IMR-90 (cell line): ENCODE measurements at regions not wholly inside any gene's neighbourhood (a gene's known extent, or its start where the extent isn't known, plus 50 kb on each side); places are given as distances from the start of the nearest gene placed in this dataset.

ENCODE experiments used
- ATAC-seq: fragments of 200-7000 bp; cut with Tn5 transposase; 2 replicates; pipeline ENCODE4 v1.9.1; 2020; ENCODE audit warnings: low read depth, mild to moderate bottlenecking, moderate library complexity
- BruUV-seq: library from RNA; stranded (reverse); fragments of 400-500 nt; replicated peaks from 2 replicates; lab custom pipeline; 2021; lab: Mats Ljungman, UMichigan
- CTCF ChIA-PET: fragments of 300-600 bp; formaldehyde crosslinking; extraction: SDS; loops from one replicate; lab custom pipeline; 2021; ENCODE audit warnings: antibody characterized with exemption; lab: Yijun Ruan, JAX
- POLR2A ChIA-PET: fragments of 300-600 bp; sonication (Branson Sonifier 250); formaldehyde crosslinking; loops from one replicate; lab custom pipeline; 2022; ENCODE audit warnings: antibody characterized with exemption; ENCODE audit not compliant: unreplicated experiment; lab: Charles Lee
- DNase-seq: peaks from one replicate; pipeline ENCODE4 v3.0.0; 2013
- H2AFZ ChIP-seq: replicated peaks from 2 replicates; pipeline ENCODE3; 2013; ENCODE audit warnings: low read length, mild to moderate bottlenecking; ENCODE audit not compliant: poor library complexity
- H2AK5ac ChIP-seq: 2 replicates; pipeline ENCODE4 v1.6.1; 2013; ENCODE audit warnings: low read depth, low read length, inconsistent platforms
- H2AK9ac ChIP-seq: replicated peaks from 2 replicates; pipeline ENCODE3; 2013; ENCODE audit warnings: mild to moderate bottlenecking, low read depth, low read length, moderate library complexity; ENCODE audit not compliant: poor library complexity
- H2BK120ac ChIP-seq: 2 replicates; pipeline ENCODE4 v1.6.1; 2013; ENCODE audit warnings: low read depth, low read length, inconsistent platforms
- H2BK15ac ChIP-seq: 3 replicates; pipeline ENCODE4 v1.6.1; 2013; ENCODE audit warnings: low read depth, low read length, inconsistent platforms
- H2BK20ac ChIP-seq: 2 replicates; pipeline ENCODE4 v1.6.1; 2013; ENCODE audit warnings: low read depth, mild to moderate bottlenecking, inconsistent platforms, low read length, moderate library complexity
- H2BK5ac ChIP-seq: 2 replicates; pipeline ENCODE4 v1.6.1; 2013; ENCODE audit warnings: mild to moderate bottlenecking, low read depth, low read length, inconsistent platforms; ENCODE audit not compliant: poor library complexity, severe bottlenecking
- H3K14ac ChIP-seq: replicated peaks from 2 replicates; pipeline ENCODE4 v1.6.1; 2013; ENCODE audit warnings: low read depth, low read length, inconsistent platforms
- H3K18ac ChIP-seq: 2 replicates; pipeline ENCODE4 v1.6.1; 2013; ENCODE audit warnings: low read depth, low read length, control low read depth
- H3K23ac ChIP-seq: 2 replicates; pipeline ENCODE4 v1.6.1; 2013; ENCODE audit warnings: low read depth, low read length, inconsistent platforms
- H3K27ac ChIP-seq: 2 replicates; pipeline ENCODE4 v1.5.1; 2013; ENCODE audit warnings: mild to moderate bottlenecking, control low read depth, low read length; ENCODE audit not compliant: insufficient read depth
- H3K27me3 ChIP-seq: 2 replicates; pipeline ENCODE4 v1.6.1; 2013; ENCODE audit warnings: low read length; ENCODE audit not compliant: control insufficient read depth, insufficient read depth
- H3K36me3 ChIP-seq: 2 replicates; pipeline ENCODE4 v1.6.1; 2013; ENCODE audit warnings: low read length, mixed read lengths; ENCODE audit not compliant: control insufficient read depth, insufficient read depth
- H3K4ac ChIP-seq: 2 replicates; pipeline ENCODE4 v1.6.1; 2013; ENCODE audit warnings: low read depth, low read length, inconsistent platforms
- H3K4me1 ChIP-seq: 2 replicates; pipeline ENCODE4 v1.6.1; 2013; ENCODE audit warnings: low read length, mixed read lengths; ENCODE audit not compliant: control insufficient read depth, insufficient read depth
- H3K4me2 ChIP-seq: 2 replicates; pipeline ENCODE4 v1.6.1; 2013; ENCODE audit warnings: low read depth, mild to moderate bottlenecking, control low read depth, low read length, moderate library complexity
- H3K4me3 ChIP-seq: 2 replicates; pipeline ENCODE4 v1.5.1; 2013; ENCODE audit warnings: low read depth, mild to moderate bottlenecking, control low read depth, low read length, moderate library complexity; ENCODE audit not compliant: insufficient read depth
- H3K56ac ChIP-seq: 2 replicates; pipeline ENCODE4 v1.6.1; 2013; ENCODE audit warnings: low read length, inconsistent platforms; ENCODE audit not compliant: insufficient read depth; ENCODE audit errors: extremely low read depth
- H3K79me1 ChIP-seq, 2 experiments: 2 replicates each; pipeline ENCODE4 v1.6.1; 2013; ENCODE audit warnings: low read length in 2 of 2, inconsistent platforms in 1 of 2, low read depth in 1 of 2
- H3K9ac ChIP-seq: 2 replicates; pipeline ENCODE4 v1.6.1; 2013; ENCODE audit warnings: low read depth, low read length, control low read depth
- H3K9me1 ChIP-seq: 2 replicates; pipeline ENCODE4 v1.6.1; 2013; ENCODE audit warnings: low read length, inconsistent platforms; ENCODE audit not compliant: insufficient read depth
- H3K9me3 ChIP-seq: 2 replicates; pipeline ENCODE4 v1.6.1; 2013; ENCODE audit warnings: low read length; ENCODE audit not compliant: control insufficient read depth, insufficient read depth
- H4K20me1 ChIP-seq: 2 replicates; pipeline ENCODE4 v1.6.1; 2013; ENCODE audit warnings: low read length, inconsistent platforms; ENCODE audit not compliant: insufficient read depth
- H4K5ac ChIP-seq: 2 replicates; pipeline ENCODE4 v1.6.1; 2013; ENCODE audit warnings: mild to moderate bottlenecking, low read depth, low read length, control low read depth
- H4K8ac ChIP-seq, 2 experiments: 2 replicates each; pipeline ENCODE4 v1.6.1; 2013; ENCODE audit warnings: low read depth in 2 of 2, low read length in 2 of 2, control low read depth in 1 of 2, inconsistent platforms in 1 of 2
- H4K91ac ChIP-seq: 2 replicates; pipeline ENCODE4 v1.6.1; 2013; ENCODE audit warnings: low read depth, low read length, inconsistent platforms; ENCODE audit not compliant: insufficient read depth
- CEBPB ChIP-seq: IDR thresholded peaks from 2 replicates; pipeline ENCODE4 v1.6.1; 2012; ENCODE audit warnings: low read depth, low read length, improper control_type of control experiment
- CHD1 ChIP-seq: IDR thresholded peaks from 2 replicates; pipeline ENCODE4 v1.6.1; 2012; ENCODE audit warnings: low read depth, low read length, improper control_type of control experiment
- FOS ChIP-seq: fragments of 150-350 bp; IDR thresholded peaks from 2 replicates; pipeline ENCODE4 v1.6.1; 2016; ENCODE audit warnings: low read depth, low read length
- MAFK ChIP-seq: IDR thresholded peaks from 2 replicates; pipeline ENCODE4 v1.6.1; 2012; ENCODE audit warnings: low read depth, low read length, improper control_type of control experiment
- MAZ ChIP-seq: IDR thresholded peaks from 2 replicates; pipeline ENCODE4 v1.6.1; 2012; ENCODE audit warnings: low read depth, mild to moderate bottlenecking, low read length, improper control_type of control experiment, moderate library complexity, borderline replicate concordance
- NFE2L2 ChIP-seq: fragments of 150-350 bp; IDR thresholded peaks from 2 replicates; pipeline ENCODE4 v1.6.1; 2016; ENCODE audit warnings: low read depth, mild to moderate bottlenecking, low read length
- RAD21 ChIP-seq: IDR thresholded peaks from 2 replicates; pipeline ENCODE4 v1.6.1; 2012; ENCODE audit warnings: low read length, improper control_type of control experiment
- RCOR1 ChIP-seq: IDR thresholded peaks from 2 replicates; pipeline ENCODE4 v1.6.1; 2012; ENCODE audit warnings: mild to moderate bottlenecking, low read length, improper control_type of control experiment; ENCODE audit not compliant: insufficient replicate concordance
- RFX5 ChIP-seq: IDR thresholded peaks from 2 replicates; pipeline ENCODE4 v1.8.0; 2012; ENCODE audit warnings: low read depth, mild to moderate bottlenecking, low read length, moderate library complexity
- SMC3 ChIP-seq: fragments of 150-350 bp; IDR thresholded peaks from 2 replicates; pipeline ENCODE4 v1.6.1; 2016; ENCODE audit warnings: low read depth, mild to moderate bottlenecking, antibody characterized with exemption, low read length, moderate library complexity
- WGBS, 2 experiments: methylation state at CpG; one replicate each; pipeline versions ENCODE4 v1.1.5 to v1.1.7; 2013; ENCODE audit warnings: missing lambda C conversion rate in 2 of 2; ENCODE audit not compliant: insufficient read length in 1 of 2; ENCODE audit errors: extremely low coverage in 2 of 2; 5-methylcytosine and 5-hydroxymethylcytosine counted together
- dilution Hi-C: fragments of 300-500 bp; cut with HindIII; formaldehyde crosslinking; loops from one replicate; pipeline ENCODE4 v1.14.3; 2018; ENCODE audit warnings: low sequenced_read_pairs; ENCODE audit not compliant: unreplicated experiment
- in situ Hi-C: fragments of 300-500 bp; cut with MboI; formaldehyde crosslinking; loops from 3 replicates; pipeline ENCODE4 v1.14.3; 2019; ENCODE audit warnings: low sequenced_read_pairs, inconsistent platforms, mixed read lengths
- intact Hi-C: fragments of 100-400 bp; cut with micrococcal nuclease; formaldehyde crosslinking; loops from 2 replicates; pipeline ENCODE4 v1.10.0; 2022
- TF ChIP-seq, protein P1 (sequence below): conservative IDR thresholded peaks from 2 replicates; pipeline ENCODE4 v1.5.1; 2012; ENCODE audit warnings: mild to moderate bottlenecking, low read depth, low read length, improper control_type of control experiment
- TF ChIP-seq, protein P2 (sequence below): fragments of 150-350 bp; IDR thresholded peaks from 2 replicates; pipeline ENCODE4 v1.6.1; 2017; ENCODE audit warnings: mild to moderate bottlenecking, antibody characterized with exemption, low read length, low read depth

GRCh38 chr5:143536364-143536763, 132.9 kb upstream of the NR3C1 start:
- Histone ChIP-seq H2AK5ac (peak overlapping the region; percentile 75), H3K36me3 (no peaks in the 10 kb centered on the region), H4K5ac (peak overlapping the region; percentile 39), H3K4me3 (no peak overlapping the region), H2AK9ac (peak overlapping the region; percentile 90), H3K4me1 (peaks cover 2% of the 10 kb centered on the region), H2BK5ac (peak overlapping the region; percentile 89), H3K27ac (peak overlapping the region; percentile 69), H3K56ac (peak overlapping the region; percentile 93), H4K8ac (peak overlapping the region; percentile 82 to 95), H3K14ac (peak overlapping the region; percentile 89), H3K9me3 (peaks cover 2% of the 10 kb centered on the region), H3K23ac (peak overlapping the region; percentile 88), H3K79me1 (no peaks in the 10 kb centered on the region), H2AFZ (peak overlapping the region; percentile 86), H4K91ac (peak overlapping the region; percentile 98), H2BK20ac (peak overlapping the region; percentile 98), H4K20me1 (no peaks in the 10 kb centered on the region), H3K27me3 (no peaks in the 10 kb centered on the region), H2BK15ac (peak overlapping the region; percentile 94), H3K18ac (peak overlapping the region; percentile 81), H2BK120ac (peak overlapping the region; percentile 99), H3K4ac (peak overlapping the region; percentile 93), H3K9ac (no peak overlapping the region), H3K4me2 (no peak overlapping the region), H3K9me1 (no peaks in the 10 kb centered on the region)
- intact Hi-C loops = loop anchor here (1.0 kb wide), 1 partner anchor 289 kb away; no protein-coding TSS in a partner anchor
- TF ChIP-seq RFX5 = no peak
- peak; percentile 36; the same call in 1 of the 2 replicates for TF ChIP-seq MAZ
- TF ChIP-seq, protein P1, sequence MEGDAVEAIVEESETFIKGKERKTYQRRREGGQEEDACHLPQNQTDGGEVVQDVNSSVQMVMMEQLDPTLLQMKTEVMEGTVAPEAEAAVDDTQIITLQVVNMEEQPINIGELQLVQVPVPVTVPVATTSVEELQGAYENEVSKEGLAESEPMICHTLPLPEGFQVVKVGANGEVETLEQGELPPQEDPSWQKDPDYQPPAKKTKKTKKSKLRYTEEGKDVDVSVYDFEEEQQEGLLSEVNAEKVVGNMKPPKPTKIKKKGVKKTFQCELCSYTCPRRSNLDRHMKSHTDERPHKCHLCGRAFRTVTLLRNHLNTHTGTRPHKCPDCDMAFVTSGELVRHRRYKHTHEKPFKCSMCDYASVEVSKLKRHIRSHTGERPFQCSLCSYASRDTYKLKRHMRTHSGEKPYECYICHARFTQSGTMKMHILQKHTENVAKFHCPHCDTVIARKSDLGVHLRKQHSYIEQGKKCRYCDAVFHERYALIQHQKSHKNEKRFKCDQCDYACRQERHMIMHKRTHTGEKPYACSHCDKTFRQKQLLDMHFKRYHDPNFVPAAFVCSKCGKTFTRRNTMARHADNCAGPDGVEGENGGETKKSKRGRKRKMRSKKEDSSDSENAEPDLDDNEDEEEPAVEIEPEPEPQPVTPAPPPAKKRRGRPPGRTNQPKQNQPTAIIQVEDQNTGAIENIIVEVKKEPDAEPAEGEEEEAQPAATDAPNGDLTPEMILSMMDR = no peak
- no peak for TF ChIP-seq RCOR1
- TF ChIP-seq, protein P2, sequence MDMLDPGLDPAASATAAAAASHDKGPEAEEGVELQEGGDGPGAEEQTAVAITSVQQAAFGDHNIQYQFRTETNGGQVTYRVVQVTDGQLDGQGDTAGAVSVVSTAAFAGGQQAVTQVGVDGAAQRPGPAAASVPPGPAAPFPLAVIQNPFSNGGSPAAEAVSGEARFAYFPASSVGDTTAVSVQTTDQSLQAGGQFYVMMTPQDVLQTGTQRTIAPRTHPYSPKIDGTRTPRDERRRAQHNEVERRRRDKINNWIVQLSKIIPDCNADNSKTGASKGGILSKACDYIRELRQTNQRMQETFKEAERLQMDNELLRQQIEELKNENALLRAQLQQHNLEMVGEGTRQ = no peak
- TF ChIP-seq SMC3 = no peak
- TF ChIP-seq CEBPB = 0 out of 2 replicates have a peak, but pooled peaks have one; percentile 30
- TF ChIP-seq CHD1 = no peak
- TF ChIP-seq NFE2L2 = 0 out of 2 replicates have a peak, but pooled peaks have one; percentile 2
- peak; percentile 21; the same call in 1 of the 2 replicates for TF ChIP-seq MAFK
- TF ChIP-seq RAD21 = peak; percentile 38; the same call in 1 of the 2 replicates
- peak; percentile 91 for TF ChIP-seq FOS
- ATAC-seq = peak; percentile 99
- CTCF ChIA-PET = no interaction called here
- no CpG with 5 or more reads among the region's 3 CpGs for WGBS, 2 experiments
- peak; percentile 99 for DNase-seq
- dilution Hi-C loops = no loop called here
- no TSS peak for BruUV-seq
- in situ Hi-C loops = no loop called here
- POLR2A ChIA-PET = no interaction called here
